ENCODE measurements at regions not wholly inside any gene's neighbourhood (a gene's known extent, or its start where the extent isn't known, plus 50 kb on each side); places are given as distances from the start of the nearest gene placed in this dataset.

- no peak for DNase-seq (ENCODE audit: low read depth)
- CTCF ChIA-PET = no interaction called here
- Histone ChIP-seq H3K27me3 (ENCODE audit: control insufficient read depth, insufficient read depth, low read length) (no peaks in the 10 kb centered on the region), H3K36me3 (ENCODE audit: control insufficient read depth, insufficient read depth, low read length) (no peaks in the 10 kb centered on the region), H3K4me3 (ENCODE audit: low read depth, low read length) (no peak overlapping the region)
- TF ChIP-seq CTCF (IDR thresholded peaks at IDR 0.05; ENCODE audit: insufficient read depth, low read depth, low read length) = no peak
- POLR2A ChIA-PET = no interaction called here
Observed at GRCh38 chr10:52967806-52968795, 195.5 kb upstream of the MBL2 start.

- no peaks in the 10 kb centered on the region for H3K27me3 ChIP-seq (ENCODE audit: control insufficient read depth, insufficient read depth, low read length)
- ChIA-PET POLR2A (no interaction called here), CTCF (no interaction called here)
- H3K36me3 ChIP-seq (ENCODE audit: control insufficient read depth, insufficient read depth, low read length) = no peaks in the 10 kb centered on the region
- DNase-seq (ENCODE audit: low read depth) = no peak
- TF ChIP-seq CTCF (IDR thresholded peaks at IDR 0.05; ENCODE audit: insufficient read depth, low read depth, low read length) = no peak
- no peak overlapping the region for H3K4me3 ChIP-seq (ENCODE audit: low read depth, low read length)
Observed at GRCh38 chr10:52966904-52967303, 194.3 kb upstream of the MBL2 start.

GRCh38 chr10:52965938-52966401 lies 193.4 kb upstream of the MBL2 start:
- CTCF ChIA-PET = no interaction called here
- no peak overlapping the region for H3K4me3 ChIP-seq (ENCODE audit: low read depth, low read length)
- no peaks in the 10 kb centered on the region for H3K27me3 ChIP-seq (ENCODE audit: control insufficient read depth, insufficient read depth, low read length)
- POLR2A ChIA-PET = no interaction called here
- H3K36me3 ChIP-seq (ENCODE audit: control insufficient read depth, insufficient read depth, low read length) = no peaks in the 10 kb centered on the region
- no peak for TF ChIP-seq CTCF (IDR thresholded peaks at IDR 0.05; ENCODE audit: insufficient read depth, low read depth, low read length)
- no peak for DNase-seq (ENCODE audit: low read depth)

GRCh38 chr10:52965509-52965908 lies 192.9 kb upstream of the MBL2 start:
- ChIA-PET CTCF (no interaction called here), POLR2A (no interaction called here)
- no peaks in the 10 kb centered on the region for H3K36me3 ChIP-seq (ENCODE audit: control insufficient read depth, insufficient read depth, low read length)
- TF ChIP-seq CTCF (IDR thresholded peaks at IDR 0.05; ENCODE audit: insufficient read depth, low read depth, low read length) = no peak
- no peak for DNase-seq (ENCODE audit: low read depth)
- H3K4me3 ChIP-seq (ENCODE audit: low read depth, low read length) = no peak overlapping the region
- no peaks in the 10 kb centered on the region for H3K27me3 ChIP-seq (ENCODE audit: control insufficient read depth, insufficient read depth, low read length)

- POLR2A ChIA-PET = no interaction called here
- no peak overlapping the region for H3K4me3 ChIP-seq (ENCODE audit: low read depth, low read length)
- H3K27me3 ChIP-seq (ENCODE audit: control insufficient read depth, insufficient read depth, low read length) = no peaks in the 10 kb centered on the region
- no peaks in the 10 kb centered on the region for H3K36me3 ChIP-seq (ENCODE audit: control insufficient read depth, insufficient read depth, low read length)
- CTCF ChIA-PET = no interaction called here
- DNase-seq (ENCODE audit: low read depth) = no peak
- no peak for TF ChIP-seq CTCF (IDR thresholded peaks at IDR 0.05; ENCODE audit: insufficient read depth, low read depth, low read length)
Observed at GRCh38 chr10:52961323-52961722, 188.7 kb upstream of the MBL2 start.
